Mesenchymal stem cell (in vitro differentiated cells and primary cell): ENCODE measurements at regions not wholly inside any gene's neighbourhood (a gene's known extent, or its start where the extent isn't known, plus 50 kb on each side); places are given as distances from the start of the nearest gene placed in this dataset.
"Not testable (repeated sequence)": the region's sequence is repeated elsewhere in the genome, so short reads cannot be mapped to it uniquely, and the experiment has no call there.

ENCODE experiments used
- DNase-seq: peaks from one replicate; pipeline ENCODE4 v3.0.0-alpha.2; 2013
- H2AFZ ChIP-seq: one replicate; pipeline ENCODE4 v1.6.1; 2013; ENCODE audit warnings: low read depth, mild to moderate bottlenecking, control low read depth, inconsistent platforms, low read length, moderate library complexity
- H2AK5ac ChIP-seq: 2 replicates; pipeline ENCODE4 v1.6.1; 2013; ENCODE audit warnings: low read length, moderate library complexity, mild to moderate bottlenecking, inconsistent platforms; ENCODE audit not compliant: severe bottlenecking
- H2BK120ac ChIP-seq: one replicate; pipeline ENCODE4 v1.6.1; 2013; ENCODE audit warnings: low read depth, mild to moderate bottlenecking, inconsistent platforms, low read length, moderate library complexity
- H2BK12ac ChIP-seq, 2 experiments: one replicate each; pipeline ENCODE4 v1.6.1; 2013; ENCODE audit warnings: inconsistent platforms in 2 of 2, low read length in 2 of 2, mild to moderate bottlenecking in 2 of 2, moderate library complexity in 2 of 2, control low read depth in 1 of 2
- H2BK15ac ChIP-seq: one replicate; pipeline ENCODE4 v1.6.1; 2013; ENCODE audit warnings: mild to moderate bottlenecking, low read depth, inconsistent platforms; ENCODE audit not compliant: poor library complexity, severe bottlenecking
- H2BK5ac ChIP-seq: 2 replicates; pipeline ENCODE4 v1.6.1; 2013; ENCODE audit warnings: low read depth, mild to moderate bottlenecking, low read length, control low read depth, inconsistent platforms; ENCODE audit not compliant: poor library complexity, severe bottlenecking
- H3K14ac ChIP-seq, 2 experiments: one replicate each; pipeline ENCODE4 v1.6.1; 2013; ENCODE audit warnings: inconsistent platforms in 2 of 2, low read length in 2 of 2, control low read depth in 1 of 2, mild to moderate bottlenecking in 1 of 2, moderate library complexity in 1 of 2
- H3K18ac ChIP-seq, 2 experiments: one replicate each; pipeline ENCODE4 v1.6.1; 2013; ENCODE audit warnings: inconsistent platforms in 2 of 2, low read length in 2 of 2, control low read depth in 1 of 2, low read depth in 1 of 2, mild to moderate bottlenecking in 1 of 2
- H3K23ac ChIP-seq, 2 experiments: one replicate each; pipeline ENCODE4 v1.6.1; 2013; ENCODE audit warnings: inconsistent platforms in 2 of 2, low read length in 2 of 2, mild to moderate bottlenecking in 2 of 2, moderate library complexity in 2 of 2, control low read depth in 1 of 2
- H3K27ac ChIP-seq: 2 replicates; pipeline ENCODE4 v1.5.1; 2013; ENCODE audit warnings: mild to moderate bottlenecking, moderate library complexity, low read length, control low read depth, inconsistent platforms; ENCODE audit not compliant: poor library complexity, severe bottlenecking
- H3K27me3 ChIP-seq, 2 experiments: 2 replicates each; pipeline versions ENCODE4 v1.6.1 to v1.7.0; 2013; ENCODE audit warnings: low read length in 2 of 2, mild to moderate bottlenecking in 2 of 2, moderate library complexity in 2 of 2, control low read depth in 1 of 2, inconsistent platforms in 1 of 2; ENCODE audit not compliant: control insufficient read depth in 1 of 2, insufficient read depth in 1 of 2
- H3K36me3 ChIP-seq, 2 experiments: 2 replicates each; pipeline versions ENCODE4 v1.6.1 to v1.7.0; 2013; ENCODE audit warnings: low read length in 2 of 2, control low read depth in 1 of 2, inconsistent platforms in 1 of 2, low read depth in 1 of 2, mild to moderate bottlenecking in 1 of 2; ENCODE audit not compliant: insufficient read depth in 2 of 2, control insufficient read depth in 1 of 2
- H3K4ac ChIP-seq, 2 experiments: one replicate each; pipeline ENCODE4 v1.6.1; 2013; ENCODE audit warnings: inconsistent platforms in 2 of 2, low read length in 2 of 2, mild to moderate bottlenecking in 2 of 2, moderate library complexity in 2 of 2, control low read depth in 1 of 2, low read depth in 1 of 2
- H3K4me1 ChIP-seq: 2 replicates; pipeline ENCODE4 v1.6.1; 2013; ENCODE audit warnings: low read depth, low read length, control low read depth; ENCODE audit not compliant: control insufficient read depth, insufficient read depth
- H3K4me2 ChIP-seq: 2 replicates; pipeline ENCODE4 v1.6.1; 2013; ENCODE audit warnings: low read length, mild to moderate bottlenecking, inconsistent platforms; ENCODE audit not compliant: poor library complexity, severe bottlenecking
- H3K4me3 ChIP-seq, 2 experiments: 2 replicates each; pipeline versions ENCODE4 v1.5.1 to v1.7.0; 2013; ENCODE audit warnings: low read length in 2 of 2, mild to moderate bottlenecking in 2 of 2, control low read depth in 1 of 2, low read depth in 1 of 2; ENCODE audit not compliant: insufficient read depth in 1 of 2
- H3K79me1 ChIP-seq: replicated peaks from 2 replicates; pipeline ENCODE4 v1.6.1; 2013; ENCODE audit warnings: mild to moderate bottlenecking, control low read depth, low read length, inconsistent platforms; ENCODE audit not compliant: poor library complexity, severe bottlenecking
- H3K9ac ChIP-seq: 2 replicates; pipeline ENCODE4 v1.7.0; 2013; ENCODE audit warnings: mild to moderate bottlenecking, low read length, moderate library complexity
- H3K9me3 ChIP-seq: 2 replicates; pipeline ENCODE4 v1.7.0; 2013; ENCODE audit warnings: mild to moderate bottlenecking, low read length; ENCODE audit not compliant: control insufficient read depth
- H4K8ac ChIP-seq: one replicate; pipeline ENCODE4 v1.6.1; 2013; ENCODE audit warnings: inconsistent platforms, mild to moderate bottlenecking, low read length, moderate library complexity
- H4K91ac ChIP-seq: one replicate; pipeline ENCODE4 v1.6.1; 2013; ENCODE audit warnings: mild to moderate bottlenecking, low read length, inconsistent platforms
- WGBS: methylation state at CpG from one replicate; pipeline ENCODE4 v1.1.7; 2013; ENCODE audit warnings: mixed read lengths; 5-methylcytosine and 5-hydroxymethylcytosine counted together

- H3K4me3 ChIP-seq = no peak overlapping the region
- H3K4me2 ChIP-seq = no peak overlapping the region
- H2BK15ac ChIP-seq = no peak overlapping the region
- DNase-seq = no peak
- no peak overlapping the region for H3K27ac ChIP-seq
- H2AFZ ChIP-seq = no peak overlapping the region
- no peak overlapping the region for H3K18ac ChIP-seq
- no peak overlapping the region for H3K14ac ChIP-seq
- H2BK5ac ChIP-seq = no peak overlapping the region
- H3K9me3 ChIP-seq = no peaks in the 10 kb centered on the region
- no peaks in the 10 kb centered on the region for H3K79me1 ChIP-seq
- H3K4ac ChIP-seq = no peak overlapping the region
- no peak overlapping the region for H2AK5ac ChIP-seq
- H2BK120ac ChIP-seq = no peak overlapping the region
- H3K23ac ChIP-seq = no peak overlapping the region
- no peak overlapping the region for H2BK12ac ChIP-seq
- no peaks in the 10 kb centered on the region for H3K27me3 ChIP-seq
- H3K9ac ChIP-seq = no peak overlapping the region
- no peaks in the 10 kb centered on the region for H3K4me1 ChIP-seq
- WGBS = 84% methylated on average over 6 of the region's 6 CpGs
- H4K8ac ChIP-seq = no peak overlapping the region
- H3K36me3 ChIP-seq = no peaks in the 10 kb centered on the region
- H4K91ac ChIP-seq = no peak overlapping the region
Observed at GRCh38 chr18:56445422-56445821, 193.0 kb downstream of the TXNL1 start.

GRCh38 chr18:56444201-56444600 lies 194.2 kb downstream of the TXNL1 start:
- H2BK12ac ChIP-seq = no peak overlapping the region
- H2AFZ ChIP-seq = no peak overlapping the region
- no peak overlapping the region for H4K8ac ChIP-seq
- H2BK120ac ChIP-seq = no peak overlapping the region
- no peak overlapping the region for H3K23ac ChIP-seq
- 86% methylated on average over 3 of the region's 3 CpGs for WGBS
- H3K4me1 ChIP-seq = no peaks in the 10 kb centered on the region
- no peak overlapping the region for H3K18ac ChIP-seq
- no peak overlapping the region for H3K4ac ChIP-seq
- H2BK5ac ChIP-seq = no peak overlapping the region
- H3K9me3 ChIP-seq = no peaks in the 10 kb centered on the region
- no peaks in the 10 kb centered on the region for H3K79me1 ChIP-seq
- no peak overlapping the region for H2AK5ac ChIP-seq
- H2BK15ac ChIP-seq = no peak overlapping the region
- H3K14ac ChIP-seq = no peak overlapping the region
- no peak overlapping the region for H3K4me3 ChIP-seq
- H4K91ac ChIP-seq = no peak overlapping the region
- no peak for DNase-seq
- no peaks in the 10 kb centered on the region for H3K27me3 ChIP-seq
- H3K36me3 ChIP-seq = no peaks in the 10 kb centered on the region
- no peak overlapping the region for H3K4me2 ChIP-seq
- no peak overlapping the region for H3K27ac ChIP-seq
- H3K9ac ChIP-seq = no peak overlapping the region

- Histone ChIP-seq H3K4me2 (no peak overlapping the region), H3K79me1 (no peaks in the 10 kb centered on the region), H3K18ac (no peak overlapping the region), H2BK15ac (no peak overlapping the region), H3K4me1 (no peaks in the 10 kb centered on the region), H2AFZ (no peak overlapping the region), H3K27ac (no peak overlapping the region), H3K9me3 (no peaks in the 10 kb centered on the region), H3K9ac (peak overlapping the region; percentile 25), H2BK5ac (no peak overlapping the region), H3K14ac (no peak overlapping the region), H3K27me3 (no peaks in the 10 kb centered on the region), H3K36me3 (no peaks in the 10 kb centered on the region), H2BK12ac (no peak overlapping the region), H4K8ac (no peak overlapping the region), H2AK5ac (no peak overlapping the region), H3K4me3 (no peak overlapping the region), H3K23ac (no peak overlapping the region), H4K91ac (no peak overlapping the region), H2BK120ac (no peak overlapping the region), H3K4ac (no peak overlapping the region)
- no peak for DNase-seq
- 80% methylated on average over 3 of the region's 3 CpGs for WGBS
Observed at GRCh38 chr18:56443166-56443907, 195.1 kb downstream of the TXNL1 start.

GRCh38 chr18:56438480-56438879 lies 199.9 kb downstream of the TXNL1 start:
- not testable (repeated sequence) for H3K27ac ChIP-seq, H3K4me1 ChIP-seq, H3K9ac ChIP-seq, H3K4me3 ChIP-seq, H2BK5ac ChIP-seq, H2BK12ac ChIP-seq, H4K8ac ChIP-seq, H2BK15ac ChIP-seq, H2AK5ac ChIP-seq, H3K14ac ChIP-seq, H3K9me3 ChIP-seq, H3K4ac ChIP-seq, H3K23ac ChIP-seq, DNase-seq, H3K27me3 ChIP-seq, H2AFZ ChIP-seq, H3K79me1 ChIP-seq, H4K91ac ChIP-seq, H3K18ac ChIP-seq, H3K36me3 ChIP-seq, H3K4me2 ChIP-seq, H2BK120ac ChIP-seq
- 63% methylated on average over 2 of the region's 2 CpGs for WGBS
